Prostate gland (tissue), 2 donors: ENCODE measurements at regions not wholly inside any gene's neighbourhood (a gene's known extent, or its start where the extent isn't known, plus 50 kb on each side); places are given as distances from the start of the nearest gene placed in this dataset.

ENCODE experiments used
- DNase-seq: peaks from one replicate; pipeline ENCODE4 v3.0.0-alpha.2; 2019; ENCODE audit warnings: low spot score
- H3K27ac ChIP-seq, 2 donors: fragments of 200-600 bp; sonication (generic); 2 replicates each; pipeline ENCODE4 v1.5.1; 2017 to 2019
- H3K27me3 ChIP-seq: fragments of 200-600 bp; sonication (generic); replicated peaks from 2 replicates; pipeline ENCODE4 v1.5.1; 2019; ENCODE audit not compliant: insufficient read depth
- H3K36me3 ChIP-seq, 2 donors: fragments of 200-600 bp; sonication (generic); 1 replicate in 1 of 2; 2 replicates in 1 of 2; pipeline versions ENCODE4 v1.5.1 to v1.8.1; 2017 to 2019
- H3K4me1 ChIP-seq: fragments of 200-600 bp; sonication (generic); replicated peaks from 2 replicates; pipeline ENCODE4 v1.5.1; 2019
- H3K4me3 ChIP-seq, 2 donors: fragments of 200-600 bp; sonication (generic); 2 replicates each; pipeline ENCODE4 v1.5.1; 2017 to 2019
- H3K9me3 ChIP-seq: fragments of 200-600 bp; sonication (generic); 2 replicates; pipeline ENCODE4 v1.5.1; 2017
- POLR2A ChIP-seq: fragments of 450-650 bp; IDR thresholded peaks from one replicate; pipeline ENCODE4 v1.6.1; 2016; ENCODE audit warnings: antibody characterized with exemption, mild to moderate bottlenecking
- POLR2AphosphoS5 ChIP-seq: sonication (generic); formaldehyde crosslinking; IDR thresholded peaks from one replicate; pipeline ENCODE4 v1.6.1; 2017; ENCODE audit warnings: antibody characterized with exemption
- WGBS: methylation state at CpG from one replicate; pipeline ENCODE4 v1.1.5; 2018; 5-methylcytosine and 5-hydroxymethylcytosine counted together
- intact Hi-C: fragments of 100-400 bp; cut with DNase I; formaldehyde crosslinking; loops from one replicate; pipeline ENCODE4 v1.14.2; 2022
- TF ChIP-seq, protein P1 (sequence below), 4 experiments: fragments of 200-600 bp in 2 of 4; fragments of 450-650 bp in 2 of 4; sonication (generic) in 2 of 4; IDR thresholded peaks; 1 replicate in 3 of 4; 2 replicates in 1 of 4; pipeline ENCODE4 v1.5.1; 2016 to 2019; ENCODE audit warnings: antibody characterized with exemption in 4 of 4, mild to moderate bottlenecking in 2 of 4, moderate library complexity in 2 of 4

DNA sequence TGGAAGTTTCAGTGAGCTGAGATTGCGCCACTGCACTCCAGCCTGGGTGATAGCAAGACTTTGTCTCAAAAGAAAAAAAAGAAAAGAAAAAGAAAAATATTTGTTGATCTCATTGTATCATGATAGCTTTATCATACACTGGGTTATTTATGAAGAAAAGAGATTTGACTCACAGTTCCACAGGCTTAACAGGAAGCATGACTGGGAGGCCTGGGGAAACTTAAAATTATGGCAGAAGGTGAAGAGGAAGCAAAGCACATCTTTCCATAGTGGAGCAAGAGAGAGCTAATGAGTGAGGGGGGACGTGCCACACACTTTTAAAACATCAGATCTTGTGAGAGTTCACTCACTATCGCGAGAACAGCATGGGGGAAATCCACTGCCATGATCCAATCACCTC lies 72.7 kb upstream of the FUT8 start:
- no peak overlapping the region for H3K4me3 ChIP-seq
- no peaks in the 10 kb centered on the region for H3K9me3 ChIP-seq
- H3K4me1 ChIP-seq, result peaks cover 2% of the 10 kb centered on the region
- WGBS, result 98% methylated on average over 4 of the region's 4 CpGs
- DNase-seq, result no peak
- intact Hi-C loops, result no loop called here
- no peaks in the 10 kb centered on the region for H3K36me3 ChIP-seq
- TF ChIP-seq POLR2A (no peak), POLR2AphosphoS5 (no peak)
- TF ChIP-seq, protein P1, sequence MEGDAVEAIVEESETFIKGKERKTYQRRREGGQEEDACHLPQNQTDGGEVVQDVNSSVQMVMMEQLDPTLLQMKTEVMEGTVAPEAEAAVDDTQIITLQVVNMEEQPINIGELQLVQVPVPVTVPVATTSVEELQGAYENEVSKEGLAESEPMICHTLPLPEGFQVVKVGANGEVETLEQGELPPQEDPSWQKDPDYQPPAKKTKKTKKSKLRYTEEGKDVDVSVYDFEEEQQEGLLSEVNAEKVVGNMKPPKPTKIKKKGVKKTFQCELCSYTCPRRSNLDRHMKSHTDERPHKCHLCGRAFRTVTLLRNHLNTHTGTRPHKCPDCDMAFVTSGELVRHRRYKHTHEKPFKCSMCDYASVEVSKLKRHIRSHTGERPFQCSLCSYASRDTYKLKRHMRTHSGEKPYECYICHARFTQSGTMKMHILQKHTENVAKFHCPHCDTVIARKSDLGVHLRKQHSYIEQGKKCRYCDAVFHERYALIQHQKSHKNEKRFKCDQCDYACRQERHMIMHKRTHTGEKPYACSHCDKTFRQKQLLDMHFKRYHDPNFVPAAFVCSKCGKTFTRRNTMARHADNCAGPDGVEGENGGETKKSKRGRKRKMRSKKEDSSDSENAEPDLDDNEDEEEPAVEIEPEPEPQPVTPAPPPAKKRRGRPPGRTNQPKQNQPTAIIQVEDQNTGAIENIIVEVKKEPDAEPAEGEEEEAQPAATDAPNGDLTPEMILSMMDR (IDR thresholded peaks at IDR 0.05), result no peak
- no peak overlapping the region for H3K27ac ChIP-seq
- H3K27me3 ChIP-seq, result no peaks in the 10 kb centered on the region

DNA sequence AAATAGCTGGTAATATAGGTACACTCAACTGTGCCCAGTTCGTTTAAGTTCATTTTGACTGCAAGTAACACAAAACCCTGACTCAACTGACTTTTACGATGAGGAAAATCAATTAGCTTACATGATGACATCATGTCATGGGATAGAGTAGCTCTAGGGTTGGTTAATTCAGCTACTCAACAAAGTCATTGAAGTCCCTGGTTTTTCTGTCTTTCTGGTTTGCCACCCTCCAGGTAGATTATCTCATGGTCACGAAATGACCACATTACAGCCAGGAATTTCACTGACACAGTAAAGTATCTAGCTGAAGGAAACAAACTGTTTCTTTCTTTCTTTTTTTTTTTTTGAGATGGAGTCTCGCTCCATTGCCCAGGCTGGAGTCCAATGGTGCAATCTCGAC lies 68.5 kb upstream of the FUT8 start:
- WGBS, result 82% methylated on average over 5 of the region's 5 CpGs
- intact Hi-C loops, result no loop called here
- TF ChIP-seq, protein P1 (IDR thresholded peaks at IDR 0.05), result no peak
- no peak for TF ChIP-seq POLR2AphosphoS5
- no peak for TF ChIP-seq POLR2A

DNA sequence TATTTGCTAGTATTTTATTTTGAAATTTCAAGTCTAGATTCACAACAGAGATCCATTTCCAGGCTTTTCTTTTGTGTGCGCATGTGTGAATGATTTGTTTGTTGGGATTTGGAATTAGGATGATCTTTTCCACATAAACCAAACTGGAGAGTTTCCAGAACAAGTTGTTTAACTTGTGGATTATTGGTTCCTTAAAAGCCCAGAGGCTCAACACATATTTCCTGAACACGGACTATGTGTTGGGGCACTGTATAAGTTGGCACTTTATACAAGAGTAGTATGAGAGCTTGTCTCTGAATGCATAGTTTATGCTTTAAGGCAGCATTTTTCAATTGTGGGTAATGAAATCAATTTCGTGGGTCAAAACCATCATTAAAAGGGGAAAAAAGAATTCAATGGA lies 67.3 kb upstream of the FUT8 start:
- H3K4me1 ChIP-seq, result no peaks in the 10 kb centered on the region
- TF ChIP-seq POLR2A, result no peak
- no peak for TF ChIP-seq POLR2AphosphoS5
- TF ChIP-seq, protein P1 (IDR thresholded peaks at IDR 0.05), result no peak
- DNase-seq, result no peak
- no peak overlapping the region for H3K27ac ChIP-seq
- H3K36me3 ChIP-seq, result no peaks in the 10 kb centered on the region
- no peaks in the 10 kb centered on the region for H3K27me3 ChIP-seq
- WGBS, result 48% methylated on average over 3 of the region's 3 CpGs
- intact Hi-C loops, result no loop called here
- no peak overlapping the region for H3K4me3 ChIP-seq
- no peaks in the 10 kb centered on the region for H3K9me3 ChIP-seq

More for the DNA sequence above, 68.5 kb upstream of the FUT8 start:
- Histone ChIP-seq H3K36me3 (no peaks in the 10 kb centered on the region), H3K4me1 (no peaks in the 10 kb centered on the region), H3K4me3 (no peak overlapping the region), H3K27me3 (no peaks in the 10 kb centered on the region), H3K9me3 (no peaks in the 10 kb centered on the region), H3K27ac (no peak overlapping the region)
- no peak for DNase-seq

DNA sequence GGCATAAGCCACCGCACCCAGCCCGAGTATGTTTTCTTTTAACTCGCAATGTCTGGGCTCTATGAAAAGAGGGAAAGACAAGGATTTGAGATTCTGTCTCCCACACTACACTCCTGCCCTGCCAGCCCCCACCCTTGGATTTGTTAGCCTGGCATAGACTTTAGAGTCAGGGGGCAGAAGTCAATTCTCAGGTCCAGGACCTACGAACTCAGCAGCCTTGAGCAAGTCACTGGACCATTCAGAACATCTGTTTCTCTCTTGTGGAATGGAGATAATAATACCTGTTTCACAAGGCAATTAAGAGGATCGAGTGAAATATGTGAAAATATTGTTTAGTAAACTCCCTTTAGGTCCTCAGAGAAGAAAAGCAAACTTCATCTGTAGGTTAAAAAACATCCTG lies 66.1 kb upstream of the FUT8 start:
- Histone ChIP-seq H3K4me1 (no peaks in the 10 kb centered on the region), H3K9me3 (no peaks in the 10 kb centered on the region), H3K4me3 (no peak overlapping the region), H3K27me3 (no peaks in the 10 kb centered on the region), H3K36me3 (no peaks in the 10 kb centered on the region), H3K27ac (no peak overlapping the region)
- intact Hi-C loops, result no loop called here
- TF ChIP-seq, protein P1 (IDR thresholded peaks at IDR 0.05), result no peak
- no peak for TF ChIP-seq POLR2AphosphoS5
- no peak for TF ChIP-seq POLR2A
- WGBS, result 87% methylated on average over 5 of the region's 5 CpGs
- no peak for DNase-seq

DNA sequence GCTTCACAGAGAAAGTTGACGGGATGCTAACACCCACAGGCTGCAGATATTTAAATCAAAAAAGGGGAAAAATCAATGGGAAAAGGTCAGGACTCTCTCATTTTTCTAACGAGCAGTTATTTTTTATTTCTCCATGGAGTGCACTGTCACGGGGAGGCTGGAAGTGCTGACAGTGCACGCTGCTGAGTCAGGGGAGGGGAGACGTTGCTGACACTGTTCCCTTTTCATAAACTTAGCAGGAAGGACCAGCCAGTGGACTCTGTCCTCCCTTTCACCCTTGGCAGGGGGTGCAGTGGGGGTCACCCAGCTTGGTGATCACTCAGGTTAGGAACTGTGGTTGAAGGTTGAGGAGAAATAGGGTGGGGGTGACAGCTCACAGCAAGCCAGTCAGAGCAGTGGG lies 65.6 kb upstream of the FUT8 start:
- no peak for DNase-seq
- WGBS, result 57% methylated on average over 5 of the region's 5 CpGs
- Histone ChIP-seq H3K4me3 (no peak overlapping the region), H3K27ac (no peak overlapping the region), H3K36me3 (no peaks in the 10 kb centered on the region), H3K9me3 (no peaks in the 10 kb centered on the region), H3K27me3 (no peaks in the 10 kb centered on the region), H3K4me1 (no peaks in the 10 kb centered on the region)
- TF ChIP-seq POLR2A, result no peak
- TF ChIP-seq, protein P1 (IDR thresholded peaks at IDR 0.05), result no peak
- no peak for TF ChIP-seq POLR2AphosphoS5
- intact Hi-C loops, result no loop called here
